ENCODE measurements at regions not wholly inside any gene's neighbourhood (a gene's known extent, or its start where the extent isn't known, plus 50 kb on each side); places are given as distances from the start of the nearest gene placed in this dataset.
"Not testable (repeated sequence)": the region's sequence is repeated elsewhere in the genome, so short reads cannot be mapped to it uniquely, and the experiment has no call there.

DNA sequence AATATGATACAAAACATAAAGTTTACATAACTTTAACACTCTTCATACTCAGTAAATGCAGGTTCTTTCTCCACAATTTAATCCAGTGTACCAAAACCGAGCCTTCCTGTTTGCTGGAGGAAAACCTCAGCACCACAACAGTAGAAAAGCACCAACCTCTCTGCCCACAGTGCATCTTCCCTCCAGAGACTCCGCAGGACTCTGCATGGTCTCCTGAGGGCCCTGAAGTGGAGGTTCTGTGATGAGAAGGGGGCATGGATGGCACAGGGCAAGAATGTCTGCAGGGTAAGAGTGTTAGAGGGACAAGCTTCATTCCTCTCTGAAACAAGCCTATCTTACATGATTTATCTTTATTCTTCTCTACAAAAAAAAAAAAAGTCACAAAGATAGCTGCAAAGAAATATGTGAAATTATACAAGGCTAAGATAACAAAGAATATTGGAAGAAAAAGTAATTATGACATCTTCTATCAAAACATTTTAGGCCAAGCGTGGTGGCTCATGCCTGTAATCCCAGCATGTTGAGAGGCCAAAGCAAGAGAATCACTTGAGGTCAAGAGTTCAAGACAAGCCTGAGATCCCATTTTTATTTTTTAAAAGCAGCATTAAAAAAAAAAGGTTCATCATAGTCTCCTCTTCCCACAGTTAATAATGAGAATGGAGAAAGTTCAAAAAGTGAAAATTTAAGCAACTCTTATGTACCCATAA, 102.0 kb downstream of the VPREB1 start:
- DNase-seq, result no peak

DNA sequence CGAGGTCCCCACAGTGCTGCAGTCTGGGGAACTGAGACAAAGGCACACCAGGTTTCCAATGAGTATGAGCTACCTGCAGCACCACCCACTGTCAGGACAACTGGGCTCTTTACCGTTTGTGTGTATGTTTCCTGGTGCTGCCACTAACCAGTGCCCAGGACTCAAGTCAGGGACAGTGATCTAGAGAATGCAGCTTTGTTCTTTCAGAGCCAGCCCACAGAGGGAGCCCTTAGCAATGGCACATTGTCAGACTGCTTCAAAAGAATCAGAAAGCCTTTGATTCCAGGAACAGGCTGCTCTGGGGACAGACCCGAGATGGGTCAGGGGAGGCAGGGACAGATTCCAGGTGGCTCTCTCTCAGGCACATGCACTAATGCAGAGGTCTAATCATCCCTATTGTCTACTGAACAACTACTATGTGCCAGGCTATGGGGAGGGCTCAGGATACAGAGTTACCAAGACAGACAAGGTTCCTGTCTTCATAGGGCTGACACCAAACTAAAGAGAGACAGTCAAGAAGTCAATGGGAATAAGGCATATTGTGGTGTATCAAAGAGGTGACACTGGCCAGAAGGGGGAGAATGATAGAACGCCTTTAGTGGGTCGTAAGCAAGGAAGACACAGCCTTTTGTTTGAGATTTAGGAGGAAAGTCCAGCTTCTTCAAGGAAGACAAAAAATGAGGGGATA, 103.7 kb downstream of the VPREB1 start:
- no peak for DNase-seq

GRCh38 chr22:22348815-22349454, 104.3 kb downstream of the VPREB1 start:
- no peak for DNase-seq

- no peak for DNase-seq
These were observed 104.9 kb downstream of the VPREB1 start for GRCh38 chr22:22349455-22349836.

DNA sequence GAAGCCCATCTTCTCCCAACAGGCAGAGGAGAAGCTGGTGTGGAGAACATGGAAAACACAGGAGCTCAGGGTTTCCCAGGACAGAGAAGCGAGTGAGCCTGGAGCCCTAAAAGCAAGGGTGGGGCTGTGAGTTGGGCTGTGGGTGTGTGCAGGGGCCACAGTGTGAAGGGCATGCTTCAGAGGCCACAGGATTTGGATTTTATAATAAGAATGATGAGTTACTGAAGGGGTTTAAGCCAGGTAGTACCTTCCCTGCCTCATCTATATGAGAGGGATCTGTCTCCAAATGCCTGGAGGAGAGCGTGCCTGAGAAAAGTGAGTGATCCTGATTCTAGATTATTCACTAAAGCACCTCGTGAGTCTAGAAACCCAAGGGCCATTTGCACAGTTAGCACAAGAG, 106.8 kb downstream of the VPREB1 start:
- DNase-seq, result no peak

- DNase-seq, result no peak
These were observed 107.9 kb downstream of the VPREB1 start for GRCh38 chr22:22352371-22352999.

DNA sequence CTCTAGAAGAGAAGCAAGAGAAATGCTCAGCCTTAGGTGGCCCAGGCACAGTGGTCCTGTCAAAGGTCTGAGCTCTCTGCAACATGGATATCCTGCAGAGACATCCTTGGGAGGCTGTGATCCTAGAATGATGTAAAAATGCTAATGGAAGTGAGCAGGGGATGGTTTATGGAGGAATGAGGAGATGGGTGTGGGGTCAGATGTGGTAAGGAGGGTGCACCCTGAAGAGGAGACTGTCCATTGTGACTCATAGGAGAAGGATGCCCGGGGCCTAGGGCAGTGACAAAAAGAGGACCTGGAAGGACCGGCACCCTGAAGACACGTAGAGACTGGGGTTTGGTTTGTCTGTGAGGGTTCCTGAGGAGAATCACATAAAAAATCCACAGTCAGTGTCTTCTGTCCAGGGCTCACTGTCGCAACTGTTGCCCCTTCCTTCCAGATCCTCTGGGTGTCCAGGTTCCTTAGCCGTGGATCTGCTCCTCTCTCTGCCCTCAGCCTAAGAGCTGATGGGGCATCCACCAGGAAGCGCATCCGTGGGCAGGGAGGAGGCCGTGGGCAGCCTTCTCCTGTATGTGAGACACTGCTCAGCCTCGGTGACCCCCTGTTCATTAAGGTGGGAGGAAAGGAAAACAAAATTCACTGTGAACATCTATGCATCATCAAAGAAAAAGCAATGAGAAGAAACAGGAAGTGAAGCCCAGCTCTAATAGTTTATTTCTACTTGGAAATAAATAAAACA, 110.7 kb downstream of the VPREB1 start:
- no peak for DNase-seq

DNA sequence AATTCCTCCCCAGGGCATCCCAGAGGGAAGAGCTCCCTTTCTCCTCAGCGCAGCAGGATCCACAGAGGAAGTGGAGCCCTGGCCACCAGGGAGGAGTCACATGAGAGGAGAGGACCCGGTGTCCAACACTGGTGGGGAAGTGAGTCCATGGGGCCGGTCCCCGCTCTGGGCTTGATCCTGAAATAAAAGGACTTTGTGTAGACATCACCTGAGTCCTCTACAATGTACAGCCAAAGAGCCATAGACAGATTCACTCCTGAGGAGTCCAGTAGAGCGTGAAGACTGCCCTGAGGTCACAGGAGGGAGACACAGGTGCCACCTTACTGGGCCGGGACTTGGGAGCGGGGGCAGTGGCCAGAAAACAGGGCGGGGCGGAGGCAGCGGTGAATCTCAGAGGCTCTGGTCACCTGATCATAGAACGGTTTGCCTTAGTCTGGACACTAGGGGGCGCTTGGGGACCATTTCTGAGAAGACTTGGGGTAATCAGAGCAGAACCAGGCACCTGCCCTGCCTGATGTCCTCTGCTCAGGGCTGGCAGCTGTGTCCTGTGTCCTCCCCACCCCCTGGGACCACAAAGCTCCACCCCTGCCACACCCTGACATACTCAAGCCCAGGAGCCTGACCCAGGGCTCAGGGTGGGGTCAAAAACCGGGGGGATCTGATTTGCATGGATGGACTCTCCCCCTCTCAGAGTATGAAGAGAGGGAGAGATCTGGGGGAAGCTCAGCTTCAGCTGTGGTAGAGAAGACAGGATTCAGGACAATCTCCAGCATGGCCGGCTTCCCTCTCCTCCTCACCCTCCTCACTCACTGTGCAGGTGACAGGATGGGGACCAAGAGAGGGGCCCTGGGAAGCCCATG, 112.7 kb downstream of the VPREB1 start:
- peak; percentile 59 for DNase-seq

GRCh38 chr22:22358152-22358551, 113.6 kb downstream of the VPREB1 start:
- no peak for DNase-seq

GRCh38 chr22:22358686-22359085, 114.1 kb downstream of the VPREB1 start:
- no peak for DNase-seq

GRCh38 chr22:22359465-22359864, 114.9 kb downstream of the VPREB1 start:
- no peak for DNase-seq

GRCh38 chr22:22360014-22360413, 115.4 kb downstream of the VPREB1 start:
- DNase-seq, result no peak

- no peak for DNase-seq
These were observed 117.7 kb downstream of the VPREB1 start for GRCh38 chr22:22362311-22362710.

DNA sequence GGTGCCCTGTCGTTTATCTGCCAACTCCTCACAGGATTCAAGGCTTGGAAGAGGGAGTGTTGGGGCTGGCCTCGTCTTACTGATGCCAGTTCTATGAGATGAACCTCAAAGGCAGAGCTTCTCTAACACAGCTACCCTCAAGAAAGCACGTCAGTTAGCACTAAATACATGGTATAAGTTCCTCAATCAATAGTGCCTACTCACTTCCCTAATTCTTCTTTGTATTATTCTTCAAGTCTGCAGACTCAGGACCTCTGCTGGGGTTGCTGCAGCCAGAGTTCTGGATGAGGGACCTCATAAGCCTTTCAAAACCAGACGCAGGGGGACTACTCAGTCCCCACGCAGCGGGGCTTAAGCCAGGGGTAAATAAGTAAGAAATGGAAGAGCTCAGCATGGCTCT, 118.3 kb downstream of the VPREB1 start:
- no peak for DNase-seq

DNA sequence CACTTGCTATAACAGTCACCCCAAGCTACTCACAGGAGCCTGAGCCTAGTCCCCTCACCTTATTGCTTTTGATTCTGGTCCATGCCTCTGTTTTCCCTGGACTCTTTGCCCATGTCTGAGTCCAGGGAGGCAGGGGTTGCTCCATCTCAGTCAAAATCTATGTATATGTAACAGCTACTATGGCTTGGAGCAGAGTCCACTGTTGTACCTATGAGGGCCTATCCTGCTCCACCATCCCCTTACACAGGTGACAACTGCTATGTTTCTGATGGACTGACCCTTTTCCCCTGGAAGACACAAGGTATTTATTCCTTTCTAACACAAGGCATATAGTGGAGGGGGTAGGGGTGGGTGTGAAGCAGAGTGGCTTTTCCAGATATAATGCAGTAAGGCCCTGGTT, 119.6 kb downstream of the VPREB1 start:
- DNase-seq, result no peak

- DNase-seq, result no peak
These were observed 122.0 kb downstream of the VPREB1 start for GRCh38 chr22:22366537-22366936.

DNA sequence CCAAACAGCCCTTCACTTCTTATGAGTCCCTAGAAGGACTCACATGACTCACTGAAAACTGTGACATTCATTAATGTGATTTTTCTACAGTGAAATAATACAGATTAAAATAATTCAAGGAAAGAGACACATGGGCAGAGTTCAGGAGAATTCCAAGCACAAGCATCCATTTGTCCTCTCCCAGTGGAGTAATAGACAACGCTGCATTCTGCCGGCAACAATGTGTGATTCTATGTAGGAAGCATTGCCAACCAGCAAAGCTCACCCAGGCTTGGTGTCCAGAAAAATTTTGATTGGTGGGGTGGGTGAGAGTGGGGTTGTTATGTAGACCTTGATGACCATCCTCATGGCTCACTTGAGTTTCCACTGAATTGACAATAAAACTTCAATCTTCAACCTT, 123.9 kb downstream of the VPREB1 start:
- no peak for DNase-seq

DNA sequence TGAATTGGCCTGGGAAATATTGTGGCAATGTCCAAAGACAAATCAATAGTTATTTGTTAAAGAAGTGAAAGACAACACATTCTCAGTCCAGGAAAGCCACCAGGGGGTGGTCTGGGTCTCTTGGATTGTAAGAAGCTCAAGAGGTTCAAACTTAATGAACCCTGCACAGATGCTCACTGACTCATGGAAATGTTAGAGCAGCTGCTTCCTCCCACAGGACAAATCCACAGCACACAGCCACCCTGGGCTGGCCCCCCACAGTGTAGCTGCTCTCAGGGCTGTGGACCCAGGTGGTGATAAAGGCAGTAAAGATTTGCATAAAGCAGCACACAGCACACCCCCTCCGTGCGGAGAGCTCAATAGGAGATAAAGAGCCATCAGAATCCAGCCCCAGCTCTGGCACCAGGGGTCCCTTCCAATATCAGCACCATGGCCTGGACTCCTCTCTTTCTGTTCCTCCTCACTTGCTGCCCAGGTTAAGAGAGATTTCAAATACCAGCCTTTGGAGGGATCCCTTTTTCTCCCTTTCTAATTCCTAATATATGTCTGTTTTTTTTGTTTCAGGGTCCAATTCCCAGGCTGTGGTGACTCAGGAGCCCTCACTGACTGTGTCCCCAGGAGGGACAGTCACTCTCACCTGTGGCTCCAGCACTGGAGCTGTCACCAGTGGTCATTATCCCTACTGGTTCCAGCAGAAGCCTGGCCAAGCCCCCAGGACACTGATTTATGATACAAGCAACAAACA, 124.8 kb downstream of the VPREB1 start:
- DNase-seq, result not testable (repeated sequence)

DNA sequence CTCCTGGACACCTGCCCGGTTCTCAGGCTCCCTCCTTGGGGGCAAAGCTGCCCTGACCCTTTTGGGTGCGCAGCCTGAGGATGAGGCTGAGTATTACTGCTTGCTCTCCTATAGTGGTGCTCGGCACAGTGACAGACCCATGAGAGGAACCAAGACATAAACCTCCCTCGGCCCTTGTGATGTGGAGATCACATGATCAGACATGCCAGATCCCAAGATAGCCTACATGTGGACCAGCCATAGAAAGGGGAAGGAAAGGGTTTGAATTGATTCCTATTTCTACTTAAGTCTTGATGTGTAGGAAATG, 125.3 kb downstream of the VPREB1 start:
- DNase-seq, result no peak

DNA sequence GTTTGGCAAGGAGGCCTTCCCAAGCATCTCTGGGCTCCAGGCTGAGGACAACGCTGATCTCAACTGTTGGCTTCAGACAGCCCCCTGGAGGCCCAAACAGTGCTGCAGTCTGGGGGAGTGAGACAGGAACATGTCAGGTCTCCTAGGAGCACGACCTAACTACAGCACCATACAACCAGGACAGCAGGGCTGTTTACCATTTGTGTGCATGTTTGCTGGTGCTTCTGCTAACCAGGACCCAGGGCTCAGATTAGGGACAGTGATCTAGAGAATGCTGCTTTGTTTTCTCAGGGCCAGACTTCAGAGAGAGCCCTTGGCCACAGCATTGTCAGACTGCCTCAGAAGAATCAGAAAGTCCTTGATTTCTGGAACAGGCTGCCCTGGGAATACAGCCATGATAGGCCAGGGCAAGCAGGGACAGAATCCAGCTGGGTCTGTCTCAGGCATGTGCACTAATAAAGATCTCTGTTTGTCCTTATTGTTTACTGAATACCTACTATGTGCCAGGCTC, 126.5 kb downstream of the VPREB1 start:
- DNase-seq, result no peak

All from muscle of arm (tissue), 1 donor.